Choroid plexus epithelial cell (primary cell): ENCODE measurements at regions not wholly inside any gene's neighbourhood (a gene's known extent, or its start where the extent isn't known, plus 50 kb on each side); places are given as distances from the start of the nearest gene placed in this dataset.

ENCODE experiments used
- DNase-seq: peaks from one replicate; pipeline ENCODE4 v3.0.0-alpha.2; 2010; ENCODE audit warnings: low read depth
- H3K4me3 ChIP-seq: 2 replicates; pipeline ENCODE4 v1.5.1; 2011; ENCODE audit warnings: low read depth, mild to moderate bottlenecking, control low read depth, low read length, moderate library complexity
- TF ChIP-seq, protein P1 (sequence below): conservative IDR thresholded peaks from 2 replicates; pipeline ENCODE4 v1.5.1; 2011; ENCODE audit warnings: low read depth, mild to moderate bottlenecking, control low read depth, inconsistent platforms, low read length, moderate library complexity

DNA sequence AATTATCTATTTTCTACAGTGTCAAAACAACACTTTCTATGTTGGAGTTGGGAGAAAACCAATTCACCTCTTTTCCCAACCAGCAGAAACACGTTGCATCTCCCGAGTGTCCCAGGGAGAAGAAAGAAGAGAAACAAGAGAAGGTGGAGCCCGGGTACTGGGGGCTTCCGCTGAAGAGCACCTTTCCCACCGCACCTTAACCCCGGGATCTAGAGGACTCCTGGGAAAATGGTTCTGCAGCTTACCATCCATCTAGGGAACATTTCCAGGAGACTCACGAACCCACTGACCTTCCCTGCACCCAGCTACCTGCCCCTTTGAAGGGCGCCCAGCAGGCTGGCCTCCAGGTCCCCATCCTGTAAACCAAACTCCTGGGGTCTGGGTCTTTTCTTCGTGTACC lies 346.8 kb downstream of the TCERG1L start:
- TF ChIP-seq, protein P1, sequence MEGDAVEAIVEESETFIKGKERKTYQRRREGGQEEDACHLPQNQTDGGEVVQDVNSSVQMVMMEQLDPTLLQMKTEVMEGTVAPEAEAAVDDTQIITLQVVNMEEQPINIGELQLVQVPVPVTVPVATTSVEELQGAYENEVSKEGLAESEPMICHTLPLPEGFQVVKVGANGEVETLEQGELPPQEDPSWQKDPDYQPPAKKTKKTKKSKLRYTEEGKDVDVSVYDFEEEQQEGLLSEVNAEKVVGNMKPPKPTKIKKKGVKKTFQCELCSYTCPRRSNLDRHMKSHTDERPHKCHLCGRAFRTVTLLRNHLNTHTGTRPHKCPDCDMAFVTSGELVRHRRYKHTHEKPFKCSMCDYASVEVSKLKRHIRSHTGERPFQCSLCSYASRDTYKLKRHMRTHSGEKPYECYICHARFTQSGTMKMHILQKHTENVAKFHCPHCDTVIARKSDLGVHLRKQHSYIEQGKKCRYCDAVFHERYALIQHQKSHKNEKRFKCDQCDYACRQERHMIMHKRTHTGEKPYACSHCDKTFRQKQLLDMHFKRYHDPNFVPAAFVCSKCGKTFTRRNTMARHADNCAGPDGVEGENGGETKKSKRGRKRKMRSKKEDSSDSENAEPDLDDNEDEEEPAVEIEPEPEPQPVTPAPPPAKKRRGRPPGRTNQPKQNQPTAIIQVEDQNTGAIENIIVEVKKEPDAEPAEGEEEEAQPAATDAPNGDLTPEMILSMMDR = no peak
- DNase-seq = no peak
- H3K4me3 ChIP-seq = no peak overlapping the region

DNA sequence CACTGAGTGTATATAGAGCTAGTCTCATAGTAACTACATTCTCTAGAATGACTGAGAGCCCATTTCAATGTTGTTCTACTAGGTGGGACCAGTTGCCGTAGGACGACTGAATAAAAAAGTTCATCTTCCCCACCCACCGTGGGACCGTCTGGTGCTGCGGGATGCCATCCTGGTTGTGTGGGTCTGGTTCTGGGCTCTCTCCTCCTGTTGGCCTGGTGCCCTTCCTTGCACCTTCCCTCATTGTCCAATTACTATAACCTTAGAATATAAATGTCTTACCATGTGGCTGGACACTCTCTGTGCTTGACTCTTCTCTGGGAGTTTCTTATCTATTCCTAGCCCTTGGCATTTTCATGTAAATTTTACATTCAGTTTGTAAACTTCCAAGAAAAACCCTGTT lies 344.4 kb downstream of the TCERG1L start:
- TF ChIP-seq, protein P1 = no peak
- H3K4me3 ChIP-seq = no peak overlapping the region
- DNase-seq = no peak

DNA sequence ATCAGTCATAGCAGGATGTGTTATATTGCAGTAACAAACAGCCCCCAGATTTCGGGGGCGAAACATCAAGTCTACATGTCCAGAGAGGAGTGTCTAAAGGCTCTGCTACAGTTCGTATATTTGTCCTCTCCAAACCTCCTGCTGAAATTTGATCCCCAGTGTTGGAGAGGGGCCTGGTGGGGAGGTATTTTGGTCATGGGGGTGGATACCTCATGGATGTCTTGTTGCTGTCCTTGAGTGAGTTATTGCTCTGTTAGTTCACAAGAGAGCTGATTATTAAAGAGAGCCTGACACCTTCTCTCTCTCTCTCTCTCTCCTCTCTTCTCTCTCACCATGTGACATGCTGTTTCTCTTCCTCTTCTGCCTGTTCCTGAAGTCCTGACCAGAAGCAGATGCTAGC lies 343.7 kb downstream of the TCERG1L start:
- no peak for DNase-seq
- H3K4me3 ChIP-seq = no peak overlapping the region
- TF ChIP-seq, protein P1 = no peak

DNA sequence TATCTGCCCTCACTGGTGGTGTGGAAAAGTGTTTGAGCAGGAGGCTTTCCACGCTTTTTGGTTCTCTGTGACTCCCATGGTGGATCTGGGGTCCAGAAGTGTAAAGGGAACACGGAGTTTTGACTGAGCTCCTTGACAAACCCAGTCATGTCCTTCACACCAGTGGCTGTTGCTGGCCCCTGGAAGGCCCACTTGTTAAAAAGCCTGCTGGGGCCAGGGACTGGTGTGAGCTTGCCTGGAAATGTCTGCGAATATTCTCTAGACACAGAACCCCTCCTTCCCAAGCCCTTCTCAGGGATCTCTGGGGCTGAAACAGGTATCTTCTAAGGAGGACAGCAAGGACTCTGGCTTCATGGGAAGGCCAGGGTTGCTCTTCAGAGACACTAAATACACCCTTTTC lies 343.0 kb downstream of the TCERG1L start:
- H3K4me3 ChIP-seq = no peak overlapping the region
- TF ChIP-seq, protein P1 = no peak
- no peak for DNase-seq

DNA sequence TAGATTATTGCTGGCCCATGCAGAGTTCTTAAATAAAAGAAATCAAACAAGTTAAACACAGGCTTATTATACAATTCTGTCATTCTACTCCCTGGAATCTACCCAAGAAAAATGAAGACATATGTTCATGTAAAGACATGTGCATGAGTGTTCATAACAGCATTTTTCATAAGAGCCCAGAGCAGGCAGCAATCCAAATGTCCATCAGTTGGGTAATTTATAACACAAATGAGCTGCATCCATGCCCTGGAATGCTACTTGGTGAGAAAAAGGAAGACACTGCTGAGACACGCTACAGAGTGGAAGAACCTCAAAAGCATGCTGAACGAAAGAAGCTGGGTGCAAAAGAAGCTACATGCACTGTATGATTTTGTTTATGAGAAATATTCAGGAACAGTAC lies 342.6 kb downstream of the TCERG1L start:
- H3K4me3 ChIP-seq = no peak overlapping the region
- TF ChIP-seq, protein P1 = no peak
- DNase-seq = no peak

DNA sequence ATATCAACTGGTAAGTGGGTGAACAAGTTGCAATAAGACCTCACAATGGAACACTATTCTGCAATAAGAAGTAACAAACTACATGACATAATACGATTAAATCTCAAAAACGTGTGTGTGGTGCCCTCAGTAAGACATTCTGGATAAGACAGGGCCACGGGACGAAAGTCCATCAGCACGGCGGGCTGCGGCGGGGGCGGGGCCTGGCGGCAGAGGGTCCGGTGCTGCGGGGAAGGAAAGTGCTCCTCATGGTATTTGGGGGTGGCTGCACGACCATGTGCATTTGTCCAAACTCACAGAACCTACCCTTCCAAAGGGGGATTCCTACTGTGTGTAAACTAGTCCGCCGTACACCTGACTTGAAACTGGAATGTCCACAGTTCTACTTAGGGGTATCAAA lies 341.8 kb downstream of the TCERG1L start:
- H3K4me3 ChIP-seq = no peak overlapping the region
- TF ChIP-seq, protein P1 = no peak
- DNase-seq = no peak

DNA sequence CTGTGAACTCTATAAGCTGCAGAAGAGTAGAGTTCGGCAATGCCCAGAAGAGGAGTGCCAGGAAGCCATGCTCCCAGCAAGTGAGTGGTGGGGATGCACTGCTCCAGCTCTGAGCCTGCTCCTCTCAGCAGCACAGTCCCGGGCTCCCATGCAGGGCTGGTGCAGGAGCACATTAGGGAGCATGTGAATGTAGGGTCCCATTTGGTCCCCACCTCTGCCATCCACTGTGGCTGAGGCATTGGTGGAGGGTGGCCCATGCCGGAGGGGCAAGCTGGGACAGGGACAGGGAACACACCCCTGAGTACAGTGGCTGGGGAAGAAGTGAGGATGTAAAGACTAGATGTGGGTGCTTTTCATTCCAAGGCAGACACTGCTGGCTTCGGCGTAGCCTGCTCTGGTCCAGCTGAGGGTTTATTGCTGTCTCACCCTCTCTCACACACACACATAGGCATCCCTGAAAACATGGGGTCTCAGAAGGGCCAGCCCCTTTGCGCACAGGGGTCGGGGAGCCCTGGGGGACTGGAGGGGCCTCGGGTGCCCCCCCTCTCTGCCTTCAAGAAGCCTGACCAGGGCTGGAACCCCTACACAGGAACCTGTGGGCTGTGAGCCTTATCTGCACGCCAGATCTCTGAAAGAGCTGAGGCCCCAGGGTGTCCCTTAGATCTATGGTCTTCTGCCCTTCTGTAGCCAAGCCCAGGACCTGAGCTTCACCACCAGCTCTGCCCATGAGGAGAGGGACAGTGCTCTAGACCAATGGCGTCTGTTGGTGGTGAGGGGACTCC lies 341.0 kb downstream of the TCERG1L start:
- TF ChIP-seq, protein P1 = no peak
- no peak overlapping the region for H3K4me3 ChIP-seq
- DNase-seq = no peak
